GM12878 (cell line): ENCODE measurements at regions not wholly inside any gene's neighbourhood (a gene's known extent, or its start where the extent isn't known, plus 50 kb on each side); places are given as distances from the start of the nearest gene placed in this dataset.
A peak's percentile ranks its signal among the peaks of the same experiment; 100 is the strongest.

Source experiments
- ATAC-seq: fragments of 200-7000 bp; cut with Tn5 transposase; 3 replicates; pipeline ENCODE4 v1.9.1; 2020; ENCODE audit warnings: mild to moderate bottlenecking, moderate library complexity
- BruUV-seq: library from RNA; stranded (reverse); fragments of 400-500 nt; replicated peaks from 2 replicates; lab custom pipeline; 2021; lab: Mats Ljungman, UMichigan
- CTCF ChIA-PET: fragments of 300-600 bp; sonication (Branson Sonifier 250); formaldehyde crosslinking; extraction: SDS; loops from one replicate; lab custom pipeline; 2021; ENCODE audit warnings: inconsistent platforms; lab: Yijun Ruan, JAX
- POLR2A ChIA-PET: fragments of 350-600 bp; formaldehyde crosslinking; extraction: SDS; loops from one replicate; lab custom pipeline; 2021; ENCODE audit warnings: inconsistent platforms; lab: Charles Lee
- RAD21 ChIA-PET: fragments of 300-600 bp; sonication (Branson Sonifier 250); formaldehyde crosslinking; loops from one replicate; lab custom pipeline; 2023; ENCODE audit warnings: antibody characterized with exemption; ENCODE audit not compliant: unreplicated experiment; lab: Charles Lee
- SMC1A ChIA-PET: fragments of 300-600 bp; sonication (Branson Sonifier 250); formaldehyde crosslinking; loops from one replicate; lab custom pipeline; 2023; ENCODE audit not compliant: unreplicated experiment, uncharacterized antibody; lab: Charles Lee
- DNase-seq: peaks from one replicate; pipeline ENCODE4 v3.0.0-alpha.2; 2011; ENCODE audit warnings: low read depth, low spot score
- FAIRE-seq: peaks from 3 replicates; lab custom pipeline; 2011; peaks lifted over from hg19 to GRCh38; lab: Jason Lieb, UNC
- H2AFZ ChIP-seq: 2 replicates; pipeline ENCODE4 v1.6.0; 2011; ENCODE audit warnings: low read depth, low read length, control low read depth; ENCODE audit not compliant: control insufficient read depth
- H3K27ac ChIP-seq: 2 replicates; pipeline ENCODE4 v1.5.1; 2011; ENCODE audit warnings: control low read depth; ENCODE audit not compliant: control insufficient read depth, insufficient read depth
- H3K27me3 ChIP-seq, 2 experiments: replicated peaks in 1 of 2; 2 replicates each; pipeline versions ENCODE4 v1.6.0 to v1.6.1; 2011; ENCODE audit warnings: low read length in 1 of 2; ENCODE audit not compliant: control insufficient read depth in 2 of 2, insufficient read depth in 2 of 2
- H3K36me3 ChIP-seq, 2 experiments: 2 replicates each; pipeline ENCODE4 v1.5.1; 2011; ENCODE audit warnings: low read length in 1 of 2; ENCODE audit not compliant: control insufficient read depth in 2 of 2, insufficient read depth in 2 of 2
- H3K4me1 ChIP-seq: 2 replicates; pipeline ENCODE4 v1.6.1; 2011; ENCODE audit warnings: mild to moderate bottlenecking, low read length, moderate library complexity, mixed read lengths; ENCODE audit not compliant: control insufficient read depth, insufficient read depth
- H3K4me2 ChIP-seq: 2 replicates; pipeline ENCODE4 v1.6.0; 2011; ENCODE audit warnings: control low read depth; ENCODE audit not compliant: control insufficient read depth, insufficient read depth
- H3K4me3 ChIP-seq: fragments of 200-600 bp; sonication (generic); 2 replicates; pipeline ENCODE4 v1.5.1; 2016
- H3K79me2 ChIP-seq: 2 replicates; pipeline ENCODE4 v1.6.0; 2011; ENCODE audit warnings: low read length; ENCODE audit not compliant: control insufficient read depth, insufficient read depth
- H3K9ac ChIP-seq: 2 replicates; pipeline ENCODE4 v1.8.0; 2011; ENCODE audit warnings: low read length, control low read depth, mixed read lengths; ENCODE audit not compliant: control insufficient read depth, insufficient read depth
- H3K9me3 ChIP-seq: replicated peaks from 3 replicates; pipeline ENCODE4 v1.5.1; 2011; ENCODE audit warnings: mild to moderate bottlenecking, low read length; ENCODE audit not compliant: control insufficient read depth, insufficient read depth
- H4K20me1 ChIP-seq: 2 replicates; pipeline ENCODE4 v1.6.0; 2011; ENCODE audit not compliant: control insufficient read depth, insufficient read depth
- BHLHE40 ChIP-seq, 2 experiments: fragments of 450-650 bp in 1 of 2; IDR thresholded peaks; 2 replicates each; pipeline ENCODE4 v1.6.1; 2011 to 2017; ENCODE audit warnings: low read depth in 2 of 2, borderline replicate concordance in 1 of 2, improper control_type of control experiment in 1 of 2, low read length in 1 of 2, mild to moderate bottlenecking in 1 of 2
- CBX3 ChIP-seq: fragments of 200-600 bp; sonication (generic); IDR thresholded peaks from 2 replicates; pipeline ENCODE4 v1.6.1; 2016; ENCODE audit warnings: low read depth, borderline replicate concordance
- EP300 ChIP-seq, 2 experiments: fragments of 150-350 bp in 1 of 2; IDR thresholded peaks; 2 replicates each; pipeline ENCODE4 v1.6.1; 2011 to 2012; ENCODE audit warnings: low read depth in 2 of 2, low read length in 2 of 2, borderline replicate concordance in 1 of 2, improper control_type of control experiment in 1 of 2, inconsistent platforms in 1 of 2; ENCODE audit not compliant: control insufficient read depth in 1 of 2
- KAT2A ChIP-seq: conservative IDR thresholded peaks from 2 replicates; pipeline ENCODE4 v1.6.1; 2011; ENCODE audit warnings: low read depth, low read length; ENCODE audit not compliant: control insufficient read depth
- MEF2B ChIP-seq: fragments of 450-650 bp; IDR thresholded peaks from 2 replicates; pipeline ENCODE4 v1.6.1; 2018; ENCODE audit warnings: mild to moderate bottlenecking, moderate library complexity; ENCODE audit not compliant: partially characterized antibody, poor library complexity, severe bottlenecking
- MTA2 ChIP-seq: fragments of 450-650 bp; IDR thresholded peaks from 2 replicates; pipeline ENCODE4 v1.6.1; 2016; ENCODE audit warnings: low read depth, mild to moderate bottlenecking, moderate library complexity
- ZNF622 ChIP-seq: fragments of 450-650 bp; IDR thresholded peaks from 2 replicates; pipeline ENCODE4 v1.6.1; 2017; ENCODE audit warnings: mild to moderate bottlenecking, inconsistent platforms
- WGBS: methylation state at CpG from one replicate; pipeline ENCODE4 v1.1.6; 2016; ENCODE audit warnings: low lambda C conversion rate; ENCODE audit not compliant: insufficient replicate concordance, insufficient coverage; ENCODE audit errors: missing lambda C conversion rate; 5-methylcytosine and 5-hydroxymethylcytosine counted together
- in situ Hi-C: fragments of 300-500 bp; cut with MboI; formaldehyde crosslinking; loops from 9 replicates; pipeline ENCODE4 v1.14.3; 2018; ENCODE audit warnings: mixed read lengths
- intact Hi-C: fragments of 100-400 bp; cut with micrococcal nuclease; formaldehyde crosslinking; loops from one replicate; pipeline ENCODE4 v1.14.2; 2022; ENCODE audit not compliant: unreplicated experiment
- TF ChIP-seq, protein P1 (sequence below): IDR thresholded peaks from 2 replicates; pipeline ENCODE4 v1.6.1; 2012; ENCODE audit warnings: low read depth, low read length, improper control_type of control experiment
- TF ChIP-seq, protein P2 (sequence below): fragments of 450-650 bp; IDR thresholded peaks from 2 replicates; pipeline ENCODE4 v1.6.1; 2017; ENCODE audit warnings: mild to moderate bottlenecking, moderate library complexity
- TF ChIP-seq, protein P3 (sequence below): IDR thresholded peaks from 2 replicates; pipeline ENCODE4 v1.6.1; 2012; ENCODE audit warnings: low read length, inconsistent platforms

DNA sequence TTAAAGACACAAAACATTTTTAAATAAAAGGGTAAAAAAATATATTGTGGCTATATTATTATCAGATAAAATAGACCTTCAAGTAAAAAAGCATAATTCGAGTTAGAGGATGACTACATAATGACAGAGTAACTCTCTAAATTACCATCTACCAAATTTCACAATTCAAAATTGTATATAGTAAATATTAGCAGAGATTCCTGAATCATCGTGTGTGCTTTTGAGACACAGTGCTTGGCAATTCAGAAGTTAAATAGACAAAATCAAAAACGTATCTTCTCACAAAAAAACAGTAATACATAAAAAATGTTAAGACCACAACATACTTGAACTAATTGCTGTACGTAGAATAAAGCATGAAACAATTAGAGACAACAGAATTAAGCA is 110.4 kb downstream of the AHR start:
- SMC1A ChIA-PET, result interaction anchor here (1.0 to 2.5 kb wide), 4 partner anchors 19 to 123 kb away, joined by 3 to 6 read pairs (median 3); no protein-coding TSS in a partner anchor
- Histone ChIP-seq H3K4me3 (no peak overlapping the region), H3K79me2 (no peaks in the 10 kb centered on the region), H3K4me2 (no peak overlapping the region), H2AFZ (no peak overlapping the region), H3K27me3 (no peaks in the 10 kb centered on the region), H3K4me1 (no peaks in the 10 kb centered on the region), H3K9me3 (peaks cover 1% of the 10 kb centered on the region; the same call in 1 of the 3 replicates), H3K27ac (no peak overlapping the region), H3K9ac (no peak overlapping the region), H3K36me3 (no peaks in the 10 kb centered on the region), H4K20me1 (no peaks in the 10 kb centered on the region)
- RAD21 ChIA-PET, result interaction anchor here (1.1 kb wide), 1 partner anchor 35 kb away, joined by 3 read pairs; no protein-coding TSS in a partner anchor
- WGBS, result 61% methylated on average over 4 of the region's 4 CpGs
- no TSS peak for BruUV-seq
- ATAC-seq, result no peak
- in situ Hi-C loops (no loop called here), intact Hi-C loops (loop anchor here (10.0 kb wide), 1 partner anchor 174 kb away; no protein-coding TSS in a partner anchor)
- POLR2A ChIA-PET, result no interaction called here
- no peak for TF ChIP-seq ZNF622
- TF ChIP-seq, protein P1, sequence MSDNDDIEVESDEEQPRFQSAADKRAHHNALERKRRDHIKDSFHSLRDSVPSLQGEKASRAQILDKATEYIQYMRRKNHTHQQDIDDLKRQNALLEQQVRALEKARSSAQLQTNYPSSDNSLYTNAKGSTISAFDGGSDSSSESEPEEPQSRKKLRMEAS, result no peak
- CTCF ChIA-PET, result interaction anchor here (1.6 kb wide), 1 partner anchor 107 kb away, joined by 3 read pairs; no protein-coding TSS in a partner anchor
- no peak for DNase-seq
- FAIRE-seq, result no peak

- Histone ChIP-seq H3K4me1 (no peaks in the 10 kb centered on the region), H2AFZ (no peak overlapping the region), H3K36me3 (no peaks in the 10 kb centered on the region), H4K20me1 (no peaks in the 10 kb centered on the region), H3K27ac (no peak overlapping the region), H3K4me3 (no peak overlapping the region), H3K4me2 (no peak overlapping the region), H3K79me2 (no peaks in the 10 kb centered on the region), H3K9me3 (peaks cover 1% of the 10 kb centered on the region; the same call in 1 of the 3 replicates), H3K9ac (no peak overlapping the region), H3K27me3 (no peaks in the 10 kb centered on the region)
- ATAC-seq, result peak; percentile 85
- FAIRE-seq, result no peak
- in situ Hi-C loops (no loop called here), intact Hi-C loops (no loop called here)
- ChIA-PET CTCF (interaction anchor here (0.8 kb wide), 1 partner anchor 9 kb away, joined by 4 read pairs; no protein-coding TSS in a partner anchor), RAD21 (interaction anchor here (1.0 to 1.9 kb wide), 4 partner anchors 9 to 109 kb away, joined by 3 to 7 read pairs (median 5); no protein-coding TSS in a partner anchor), POLR2A (no interaction called here), SMC1A (interaction anchor here (0.8 to 2.8 kb wide), 4 partner anchors 9 to 79 kb away, joined by 3 to 23 read pairs (median 6); no protein-coding TSS in a partner anchor)
- WGBS, result 53% methylated on average over 3 of the region's 3 CpGs
- peak; percentile 24 for DNase-seq
- no TSS peak for BruUV-seq
- TF ChIP-seq, protein P2, sequence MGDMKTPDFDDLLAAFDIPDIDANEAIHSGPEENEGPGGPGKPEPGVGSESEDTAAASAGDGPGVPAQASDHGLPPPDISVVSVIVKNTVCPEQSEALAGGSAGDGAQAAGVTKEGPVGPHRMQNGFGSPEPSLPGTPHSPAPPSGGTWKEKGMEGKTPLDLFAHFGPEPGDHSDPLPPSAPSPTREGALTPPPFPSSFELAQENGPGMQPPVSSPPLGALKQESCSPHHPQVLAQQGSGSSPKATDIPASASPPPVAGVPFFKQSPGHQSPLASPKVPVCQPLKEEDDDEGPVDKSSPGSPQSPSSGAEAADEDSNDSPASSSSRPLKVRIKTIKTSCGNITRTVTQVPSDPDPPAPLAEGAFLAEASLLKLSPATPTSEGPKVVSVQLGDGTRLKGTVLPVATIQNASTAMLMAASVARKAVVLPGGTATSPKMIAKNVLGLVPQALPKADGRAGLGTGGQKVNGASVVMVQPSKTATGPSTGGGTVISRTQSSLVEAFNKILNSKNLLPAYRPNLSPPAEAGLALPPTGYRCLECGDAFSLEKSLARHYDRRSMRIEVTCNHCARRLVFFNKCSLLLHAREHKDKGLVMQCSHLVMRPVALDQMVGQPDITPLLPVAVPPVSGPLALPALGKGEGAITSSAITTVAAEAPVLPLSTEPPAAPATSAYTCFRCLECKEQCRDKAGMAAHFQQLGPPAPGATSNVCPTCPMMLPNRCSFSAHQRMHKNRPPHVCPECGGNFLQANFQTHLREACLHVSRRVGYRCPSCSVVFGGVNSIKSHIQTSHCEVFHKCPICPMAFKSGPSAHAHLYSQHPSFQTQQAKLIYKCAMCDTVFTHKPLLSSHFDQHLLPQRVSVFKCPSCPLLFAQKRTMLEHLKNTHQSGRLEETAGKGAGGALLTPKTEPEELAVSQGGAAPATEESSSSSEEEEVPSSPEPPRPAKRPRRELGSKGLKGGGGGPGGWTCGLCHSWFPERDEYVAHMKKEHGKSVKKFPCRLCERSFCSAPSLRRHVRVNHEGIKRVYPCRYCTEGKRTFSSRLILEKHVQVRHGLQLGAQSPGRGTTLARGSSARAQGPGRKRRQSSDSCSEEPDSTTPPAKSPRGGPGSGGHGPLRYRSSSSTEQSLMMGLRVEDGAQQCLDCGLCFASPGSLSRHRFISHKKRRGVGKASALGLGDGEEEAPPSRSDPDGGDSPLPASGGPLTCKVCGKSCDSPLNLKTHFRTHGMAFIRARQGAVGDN, result peak; percentile 32; the same call in 1 of the 2 replicates
- TF ChIP-seq MTA2 (peak; percentile 63; the same call in 1 of the 2 replicates), CBX3 (no peak), BHLHE40 (IDR thresholded peaks at IDR 0.05; ENCODE audit: borderline replicate concordance in 1 of 2, low read depth in 2 of 2, low read length in 1 of 2) (0 out of 4 replicates have a peak, but pooled peaks of 1 of the 2 experiments have one; percentile 6), MEF2B (peak; percentile 77), EP300 (IDR thresholded peaks at IDR 0.05; ENCODE audit: borderline replicate concordance in 1 of 2, control insufficient read depth in 1 of 2, low read depth in 2 of 2, low read length in 2 of 2) (peak; percentile 16 to 66; a peak in 2 of 4 replicates), KAT2A (no peak)
- TF ChIP-seq, protein P3, sequence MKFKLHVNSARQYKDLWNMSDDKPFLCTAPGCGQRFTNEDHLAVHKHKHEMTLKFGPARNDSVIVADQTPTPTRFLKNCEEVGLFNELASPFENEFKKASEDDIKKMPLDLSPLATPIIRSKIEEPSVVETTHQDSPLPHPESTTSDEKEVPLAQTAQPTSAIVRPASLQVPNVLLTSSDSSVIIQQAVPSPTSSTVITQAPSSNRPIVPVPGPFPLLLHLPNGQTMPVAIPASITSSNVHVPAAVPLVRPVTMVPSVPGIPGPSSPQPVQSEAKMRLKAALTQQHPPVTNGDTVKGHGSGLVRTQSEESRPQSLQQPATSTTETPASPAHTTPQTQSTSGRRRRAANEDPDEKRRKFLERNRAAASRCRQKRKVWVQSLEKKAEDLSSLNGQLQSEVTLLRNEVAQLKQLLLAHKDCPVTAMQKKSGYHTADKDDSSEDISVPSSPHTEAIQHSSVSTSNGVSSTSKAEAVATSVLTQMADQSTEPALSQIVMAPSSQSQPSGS, result no peak
Measured at GRCh38 chr7:17411922-17412321, 113.5 kb downstream of the AHR start.
